Fibroblast of lung (primary cell): ENCODE measurements at regions not wholly inside any gene's neighbourhood (a gene's known extent, or its start where the extent isn't known, plus 50 kb on each side); places are given as distances from the start of the nearest gene placed in this dataset.
A peak's percentile ranks its signal among the peaks of the same experiment; 100 is the strongest.

Experiments
- DNase-seq, 2 donors: peaks; one replicate each; pipeline versions ENCODE4 v3.0.0 to v3.0.0-alpha.2; 2010; ENCODE audit warnings: low read depth in 2 of 2
- H2AFZ ChIP-seq: 2 replicates; pipeline ENCODE4 v1.5.1; 2012; ENCODE audit warnings: low read length, control low read depth, inconsistent platforms
- H3K27ac ChIP-seq: 2 replicates; pipeline ENCODE4 v1.5.1; 2011; ENCODE audit warnings: low read length, control low read depth; ENCODE audit not compliant: insufficient read depth
- H3K27me3 ChIP-seq: 2 replicates; pipeline ENCODE4 v1.5.1; 2011; ENCODE audit warnings: mild to moderate bottlenecking, low read length; ENCODE audit not compliant: control insufficient read depth, insufficient read depth
- H3K36me3 ChIP-seq: 2 replicates; pipeline ENCODE4 v1.5.1; 2011; ENCODE audit warnings: low read length; ENCODE audit not compliant: control insufficient read depth, insufficient read depth
- H3K4me1 ChIP-seq: 2 replicates; pipeline ENCODE4 v1.5.1; 2011; ENCODE audit warnings: low read length; ENCODE audit not compliant: control insufficient read depth, insufficient read depth; ENCODE audit errors: extremely low read depth
- H3K4me2 ChIP-seq: 2 replicates; pipeline ENCODE4 v1.5.1; 2011; ENCODE audit warnings: low read length, control low read depth; ENCODE audit not compliant: insufficient read depth; ENCODE audit errors: extremely low read depth
- H3K4me3 ChIP-seq, 4 experiments: fragments of 200-600 bp in 1 of 4; sonication (generic) in 1 of 4; replicated peaks in 1 of 4; 2 replicates each; pipeline ENCODE4 v1.5.1; 2011 to 2016; ENCODE audit warnings: low read length in 4 of 4, low read depth in 3 of 4, mild to moderate bottlenecking in 3 of 4, control low read depth in 2 of 4, inconsistent platforms in 1 of 4, mixed read lengths in 1 of 4; ENCODE audit not compliant: insufficient read depth in 1 of 4; ENCODE audit errors: control extremely low read depth in 1 of 4
- H3K79me2 ChIP-seq: 2 replicates; pipeline ENCODE4 v1.5.1; 2012; ENCODE audit warnings: mild to moderate bottlenecking, low read length, inconsistent platforms; ENCODE audit not compliant: control insufficient read depth, insufficient read depth
- H3K9ac ChIP-seq: 2 replicates; pipeline ENCODE4 v1.5.1; 2011; ENCODE audit warnings: mild to moderate bottlenecking, low read length, control low read depth; ENCODE audit not compliant: insufficient read depth
- H3K9me3 ChIP-seq: 2 replicates; pipeline ENCODE4 v1.5.1; 2012; ENCODE audit warnings: low read depth, low read length; ENCODE audit not compliant: control insufficient read depth, insufficient read depth
- H4K20me1 ChIP-seq: 2 replicates; pipeline ENCODE4 v1.5.1; 2011; ENCODE audit warnings: low read length; ENCODE audit not compliant: control insufficient read depth, insufficient read depth; ENCODE audit errors: extremely low read depth
- EZH2 ChIP-seq: IDR thresholded peaks from 2 replicates; pipeline ENCODE4 v1.5.1; 2012; ENCODE audit warnings: low read length, control low read depth, mild to moderate bottlenecking; ENCODE audit errors: missing control alignments
- TF ChIP-seq, protein P1 (sequence below), 2 donors: IDR thresholded peaks in 1 of 2; conservative IDR thresholded peaks in 1 of 2; 1 replicate in 1 of 2; 2 replicates in 1 of 2; pipeline ENCODE4 v1.5.1; 2011 to 2012; ENCODE audit warnings: low read length in 2 of 2, control low read depth in 1 of 2, inconsistent platforms in 1 of 2, low read depth in 1 of 2, mild to moderate bottlenecking in 1 of 2

DNA sequence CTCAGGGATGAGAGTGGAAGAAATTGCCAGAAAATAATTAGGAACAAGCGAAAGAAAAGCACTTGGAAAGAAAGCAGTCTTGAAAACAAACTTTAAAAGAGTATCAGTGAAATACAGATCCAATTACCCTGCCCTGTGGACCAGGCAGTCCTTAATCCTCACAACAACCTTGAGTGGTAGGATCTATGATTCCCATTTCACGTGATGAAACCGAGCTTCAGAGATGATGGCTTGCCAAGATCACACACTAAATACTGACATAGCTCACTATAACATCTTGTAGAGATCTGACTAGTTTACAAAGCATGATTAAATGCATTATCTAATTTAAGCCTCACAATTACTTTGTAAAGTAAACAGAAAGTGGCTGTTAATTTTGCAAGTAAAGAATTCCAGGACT lies 55.5 kb upstream of the ABCA1 start:
- no peaks in the 10 kb centered on the region for H3K27me3 ChIP-seq
- TF ChIP-seq EZH2, result no peak
- TF ChIP-seq, protein P1, sequence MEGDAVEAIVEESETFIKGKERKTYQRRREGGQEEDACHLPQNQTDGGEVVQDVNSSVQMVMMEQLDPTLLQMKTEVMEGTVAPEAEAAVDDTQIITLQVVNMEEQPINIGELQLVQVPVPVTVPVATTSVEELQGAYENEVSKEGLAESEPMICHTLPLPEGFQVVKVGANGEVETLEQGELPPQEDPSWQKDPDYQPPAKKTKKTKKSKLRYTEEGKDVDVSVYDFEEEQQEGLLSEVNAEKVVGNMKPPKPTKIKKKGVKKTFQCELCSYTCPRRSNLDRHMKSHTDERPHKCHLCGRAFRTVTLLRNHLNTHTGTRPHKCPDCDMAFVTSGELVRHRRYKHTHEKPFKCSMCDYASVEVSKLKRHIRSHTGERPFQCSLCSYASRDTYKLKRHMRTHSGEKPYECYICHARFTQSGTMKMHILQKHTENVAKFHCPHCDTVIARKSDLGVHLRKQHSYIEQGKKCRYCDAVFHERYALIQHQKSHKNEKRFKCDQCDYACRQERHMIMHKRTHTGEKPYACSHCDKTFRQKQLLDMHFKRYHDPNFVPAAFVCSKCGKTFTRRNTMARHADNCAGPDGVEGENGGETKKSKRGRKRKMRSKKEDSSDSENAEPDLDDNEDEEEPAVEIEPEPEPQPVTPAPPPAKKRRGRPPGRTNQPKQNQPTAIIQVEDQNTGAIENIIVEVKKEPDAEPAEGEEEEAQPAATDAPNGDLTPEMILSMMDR (conservative IDR thresholded peaks at IDR 0.05 in 1 of 2, IDR thresholded peaks at IDR 0.05 in 1 of 2; ENCODE audit: low read depth in 1 of 2, low read length in 2 of 2), result no peak
- H3K79me2 ChIP-seq, result no peaks in the 10 kb centered on the region
- H3K4me1 ChIP-seq, result no peaks in the 10 kb centered on the region
- H3K4me2 ChIP-seq, result no peak overlapping the region
- no peak overlapping the region for H3K4me3 ChIP-seq
- no peaks in the 10 kb centered on the region for H3K9me3 ChIP-seq
- H2AFZ ChIP-seq, result peak overlapping the region; percentile 1
- DNase-seq, result no peak
- H3K9ac ChIP-seq, result no peak overlapping the region
- H3K27ac ChIP-seq, result no peak overlapping the region
- no peaks in the 10 kb centered on the region for H4K20me1 ChIP-seq
- H3K36me3 ChIP-seq, result no peaks in the 10 kb centered on the region

- no peak overlapping the region for H2AFZ ChIP-seq
- H3K4me1 ChIP-seq, result no peaks in the 10 kb centered on the region
- H3K9ac ChIP-seq, result no peak overlapping the region
- no peak for TF ChIP-seq EZH2
- TF ChIP-seq, protein P1 (conservative IDR thresholded peaks at IDR 0.05 in 1 of 2, IDR thresholded peaks at IDR 0.05 in 1 of 2; ENCODE audit: low read depth in 1 of 2, low read length in 2 of 2), result no peak
- H3K27me3 ChIP-seq, result no peaks in the 10 kb centered on the region
- H3K4me3 ChIP-seq, result no peak overlapping the region
- no peak overlapping the region for H3K4me2 ChIP-seq
- no peaks in the 10 kb centered on the region for H3K9me3 ChIP-seq
- H3K79me2 ChIP-seq, result no peaks in the 10 kb centered on the region
- no peak for DNase-seq
- no peak overlapping the region for H3K27ac ChIP-seq
- H3K36me3 ChIP-seq, result no peaks in the 10 kb centered on the region
- no peaks in the 10 kb centered on the region for H4K20me1 ChIP-seq
Observed at GRCh38 chr9:104984121-104984520, 56.2 kb upstream of the ABCA1 start.

DNA sequence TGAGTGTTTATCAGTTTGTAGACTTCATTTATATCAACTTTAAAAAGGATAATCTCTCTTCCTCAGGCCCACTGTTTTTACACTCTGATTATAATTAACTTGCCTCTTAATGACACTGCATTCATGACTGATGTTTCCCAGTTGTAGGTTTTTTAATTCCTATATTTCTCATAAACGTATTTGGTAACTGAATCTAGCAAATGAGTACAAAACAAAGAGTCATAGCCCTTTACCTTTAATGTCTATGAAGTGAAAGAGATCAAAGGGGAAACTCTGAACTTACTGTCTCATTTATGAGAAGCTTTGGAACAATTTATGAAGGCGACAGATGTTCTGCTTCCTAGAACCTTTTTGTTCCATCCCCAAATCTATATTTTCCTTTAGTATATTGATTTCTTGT lies 56.6 kb upstream of the ABCA1 start:
- H2AFZ ChIP-seq, result no peak overlapping the region
- H3K36me3 ChIP-seq, result no peaks in the 10 kb centered on the region
- no peaks in the 10 kb centered on the region for H3K4me1 ChIP-seq
- no peak for DNase-seq
- H3K4me3 ChIP-seq, result no peak overlapping the region
- TF ChIP-seq, protein P1 (conservative IDR thresholded peaks at IDR 0.05 in 1 of 2, IDR thresholded peaks at IDR 0.05 in 1 of 2; ENCODE audit: low read depth in 1 of 2, low read length in 2 of 2), result no peak
- TF ChIP-seq EZH2, result no peak
- no peaks in the 10 kb centered on the region for H4K20me1 ChIP-seq
- H3K27ac ChIP-seq, result no peak overlapping the region
- H3K27me3 ChIP-seq, result no peaks in the 10 kb centered on the region
- H3K9me3 ChIP-seq, result no peaks in the 10 kb centered on the region
- no peaks in the 10 kb centered on the region for H3K79me2 ChIP-seq
- H3K4me2 ChIP-seq, result no peak overlapping the region
- H3K9ac ChIP-seq, result no peak overlapping the region
